Adrenal gland (tissue), 9 donors: ENCODE measurements at regions not wholly inside any gene's neighbourhood (a gene's known extent, or its start where the extent isn't known, plus 50 kb on each side); places are given as distances from the start of the nearest gene placed in this dataset.

Experiments used
- DNase-seq, 7 donors: peaks; one replicate each; pipeline ENCODE4 v3.0.0-alpha.2; 2019 to 2020
- H3K27ac ChIP-seq, 5 donors: fragments of 200-600 bp; sonication (generic) in 4 of 5; 1 replicate in 3 of 5; 2 replicates in 2 of 5; pipeline versions ENCODE4 v1.5.1 to v1.8.0; 2016 to 2020; ENCODE audit warnings: mild to moderate bottlenecking in 1 of 5
- H3K27me3 ChIP-seq: fragments of 200-600 bp; 2 replicates; pipeline ENCODE4 v1.8.0; 2021
- H3K36me3 ChIP-seq, 2 donors: fragments of 200-600 bp; replicated peaks in 1 of 2; 1 replicate in 1 of 2; 2 replicates in 1 of 2; pipeline versions ENCODE4 v1.5.1 to v1.8.0; 2018 to 2022
- H3K4me1 ChIP-seq, 2 donors: fragments of 200-600 bp; replicated peaks in 1 of 2; 1 replicate in 1 of 2; 2 replicates in 1 of 2; pipeline versions ENCODE4 v1.5.1 to v1.8.0; 2018 to 2021
- H3K4me3 ChIP-seq, 4 donors: fragments of 200-600 bp; sonication (generic) in 3 of 4; one replicate each; pipeline ENCODE4 v1.5.1; 2016 to 2018
- H3K9me3 ChIP-seq, 3 donors: fragments of 200-600 bp; sonication (generic) in 1 of 3; replicated peaks in 1 of 3; 1 replicate in 2 of 3; 2 replicates in 1 of 3; pipeline versions ENCODE4 v1.5.1 to v1.8.0; 2016 to 2021
- POLR2A ChIP-seq, 2 donors: fragments of 450-650 bp; IDR thresholded peaks; one replicate each; pipeline ENCODE4 v1.6.1; 2017; ENCODE audit warnings: antibody characterized with exemption in 2 of 2, mild to moderate bottlenecking in 2 of 2, moderate library complexity in 1 of 2
- WGBS, 4 donors: extraction: QIAGEN DNeasy Blood & Tissue Kit in 2 of 4; methylation state at CpG; one replicate each; pipeline versions ENCODE4 v1.1.5 to v1.1.7; 2013 to 2017; 5-methylcytosine and 5-hydroxymethylcytosine counted together
- intact Hi-C, 2 donors: fragments of 100-400 bp; cut with DNase I; formaldehyde crosslinking; loops; one replicate each; pipeline versions ENCODE4 v1.14.1 to v1.15.0; 2022 to 2023
- TF ChIP-seq, protein P1 (sequence below), 6 experiments: fragments of 450-650 bp in 4 of 6; fragments of 200-600 bp in 2 of 6; sonication (generic) in 1 of 6; IDR thresholded peaks; 1 replicate in 5 of 6; 2 replicates in 1 of 6; pipeline versions ENCODE4 v1.5.1 to v1.8.0; 2016 to 2021; ENCODE audit warnings: antibody characterized with exemption in 6 of 6, mild to moderate bottlenecking in 2 of 6, moderate library complexity in 1 of 6
- donor health status: healthy with polysubstance abuse.
- donor health status: Bipolar disorder and iron deficiency.
- donor health status: DM: yes; HTN: yes; CAD: no.
- donor health status: DM: no; HTN: no; CAD: no.
- donor health status: DM: no; HTN: no; CAD: no.

DNA sequence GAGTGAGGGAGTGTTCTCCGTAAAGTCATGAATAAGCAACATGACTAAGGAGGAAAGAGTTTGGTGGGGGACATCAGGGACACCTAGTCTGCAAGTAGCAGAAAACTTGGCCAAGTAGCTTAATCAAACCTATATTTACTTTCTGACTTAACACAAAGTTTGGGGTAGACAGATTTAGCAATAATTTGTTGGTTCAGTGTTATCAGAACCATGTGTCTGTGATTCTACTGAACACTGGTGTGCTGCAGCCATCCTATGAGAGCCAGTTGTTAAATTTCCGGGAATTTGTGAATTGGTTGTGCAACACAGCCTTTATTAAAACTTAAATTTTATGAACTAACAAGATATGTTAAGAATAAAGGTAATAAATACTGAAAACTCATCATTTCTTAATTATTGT is 469.3 kb downstream of the C4orf33 start:
- intact Hi-C loops: no loop called here
- Histone ChIP-seq H3K4me1 (no peaks in the 10 kb centered on the region), H3K9me3 (no peaks in the 10 kb centered on the region), H3K36me3 (no peaks in the 10 kb centered on the region), H3K27me3 (no peaks in the 10 kb centered on the region), H3K4me3 (no peak overlapping the region), H3K27ac (no peak overlapping the region)
- DNase-seq: no peak
- 71 to 90% (median 87%) methylated on average over 2 of the region's 2 CpGs for WGBS, 4 donors
- no peak for TF ChIP-seq POLR2A (IDR thresholded peaks at IDR 0.05)
- TF ChIP-seq, protein P1, sequence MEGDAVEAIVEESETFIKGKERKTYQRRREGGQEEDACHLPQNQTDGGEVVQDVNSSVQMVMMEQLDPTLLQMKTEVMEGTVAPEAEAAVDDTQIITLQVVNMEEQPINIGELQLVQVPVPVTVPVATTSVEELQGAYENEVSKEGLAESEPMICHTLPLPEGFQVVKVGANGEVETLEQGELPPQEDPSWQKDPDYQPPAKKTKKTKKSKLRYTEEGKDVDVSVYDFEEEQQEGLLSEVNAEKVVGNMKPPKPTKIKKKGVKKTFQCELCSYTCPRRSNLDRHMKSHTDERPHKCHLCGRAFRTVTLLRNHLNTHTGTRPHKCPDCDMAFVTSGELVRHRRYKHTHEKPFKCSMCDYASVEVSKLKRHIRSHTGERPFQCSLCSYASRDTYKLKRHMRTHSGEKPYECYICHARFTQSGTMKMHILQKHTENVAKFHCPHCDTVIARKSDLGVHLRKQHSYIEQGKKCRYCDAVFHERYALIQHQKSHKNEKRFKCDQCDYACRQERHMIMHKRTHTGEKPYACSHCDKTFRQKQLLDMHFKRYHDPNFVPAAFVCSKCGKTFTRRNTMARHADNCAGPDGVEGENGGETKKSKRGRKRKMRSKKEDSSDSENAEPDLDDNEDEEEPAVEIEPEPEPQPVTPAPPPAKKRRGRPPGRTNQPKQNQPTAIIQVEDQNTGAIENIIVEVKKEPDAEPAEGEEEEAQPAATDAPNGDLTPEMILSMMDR (IDR thresholded peaks at IDR 0.05): no peak

DNA sequence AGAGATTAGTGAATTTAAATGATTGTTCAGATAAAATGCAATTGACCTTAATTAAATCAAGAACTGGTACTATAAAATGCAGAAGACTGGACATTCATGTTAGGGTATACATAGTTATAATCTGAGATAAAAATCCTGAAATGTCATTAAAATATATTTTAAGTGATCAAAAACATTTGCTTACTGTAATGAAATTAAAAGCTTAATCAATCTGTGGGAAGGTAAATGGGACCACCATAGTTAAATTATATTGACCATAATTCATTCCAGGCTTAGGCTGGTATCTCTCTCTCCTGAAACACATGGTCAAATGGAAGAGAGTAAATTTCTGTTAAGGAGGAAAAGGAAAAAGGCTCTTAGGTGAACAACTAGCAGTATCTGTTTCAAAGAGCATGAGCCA is 474.4 kb downstream of the C4orf33 start:
- H3K27me3 ChIP-seq: no peaks in the 10 kb centered on the region
- no peaks in the 10 kb centered on the region for H3K9me3 ChIP-seq
- no peak for TF ChIP-seq POLR2A (IDR thresholded peaks at IDR 0.05)
- TF ChIP-seq, protein P1 (IDR thresholded peaks at IDR 0.05): no peak
- no peak overlapping the region for H3K27ac ChIP-seq
- intact Hi-C loops: no loop called here
- DNase-seq: no peak
- no peaks in the 10 kb centered on the region for H3K36me3 ChIP-seq
- H3K4me1 ChIP-seq: no peaks in the 10 kb centered on the region
- H3K4me3 ChIP-seq: no peak overlapping the region

DNA sequence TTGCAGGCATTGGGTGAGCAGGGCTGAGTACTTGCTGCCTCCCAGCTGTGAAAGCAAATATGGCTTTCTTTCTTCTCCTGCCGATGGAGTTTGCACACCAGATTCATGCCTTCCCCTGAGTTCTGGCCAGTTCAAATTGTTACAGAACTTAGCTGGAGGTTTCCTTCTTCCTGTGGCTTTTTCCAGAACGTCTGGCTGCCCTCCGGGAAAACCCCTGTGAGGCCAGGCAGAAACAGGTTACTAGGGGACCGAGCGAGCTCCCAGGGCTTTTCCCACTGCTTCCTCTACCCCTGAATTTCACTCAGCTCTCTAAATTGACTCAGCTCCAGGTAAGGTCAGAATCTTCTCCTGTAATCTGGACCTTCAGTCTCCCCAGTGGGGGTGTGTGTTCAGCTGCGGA is 482.4 kb downstream of the C4orf33 start:
- WGBS, 4 donors: 47 to 72% (median 66%) methylated on average over 6 of the region's 6 CpGs
- H3K9me3 ChIP-seq: no peaks in the 10 kb centered on the region
- no peak for DNase-seq

DNA sequence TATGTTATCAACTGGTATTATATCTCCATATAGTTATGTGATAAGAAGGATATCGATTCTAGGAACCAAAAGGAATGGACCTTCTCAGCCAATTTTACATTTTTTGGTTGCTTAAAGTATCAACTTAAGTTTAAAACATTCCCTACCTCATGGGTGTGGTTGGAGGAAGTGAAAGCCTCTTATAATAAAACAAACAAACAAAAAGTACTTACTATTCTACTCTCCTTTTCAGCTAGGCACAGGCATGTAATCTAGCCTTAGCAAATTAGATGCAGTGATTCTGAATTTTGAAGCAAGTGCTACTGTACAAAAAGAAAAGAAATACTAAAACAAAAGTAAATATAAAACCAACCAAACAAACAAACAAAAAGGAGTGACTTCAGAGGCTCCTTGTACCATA is 485.4 kb downstream of the C4orf33 start:
- H3K27me3 ChIP-seq: no peaks in the 10 kb centered on the region
- WGBS, 4 donors: 61 to 79% (median 69%) methylated on average over 1 of the region's 1 CpG
- H3K4me1 ChIP-seq: no peaks in the 10 kb centered on the region
- no peak for TF ChIP-seq POLR2A (IDR thresholded peaks at IDR 0.05)
- TF ChIP-seq, protein P1 (IDR thresholded peaks at IDR 0.05): no peak
- H3K4me3 ChIP-seq: no peak overlapping the region
- no peak for DNase-seq
- intact Hi-C loops: no loop called here
- no peaks in the 10 kb centered on the region for H3K36me3 ChIP-seq
- no peak overlapping the region for H3K27ac ChIP-seq
- H3K9me3 ChIP-seq: no peaks in the 10 kb centered on the region

More for the DNA sequence above, 482.4 kb downstream of the C4orf33 start:
- Histone ChIP-seq H3K36me3 (no peaks in the 10 kb centered on the region), H3K27ac (no peak overlapping the region), H3K4me1 (no peaks in the 10 kb centered on the region), H3K27me3 (no peaks in the 10 kb centered on the region), H3K4me3 (no peak overlapping the region)
- intact Hi-C loops: no loop called here
- TF ChIP-seq, protein P1 (IDR thresholded peaks at IDR 0.05): no peak
- no peak for TF ChIP-seq POLR2A (IDR thresholded peaks at IDR 0.05)
